ENCODE measurements at regions not wholly inside any gene's neighbourhood (a gene's known extent, or its start where the extent isn't known, plus 50 kb on each side); places are given as distances from the start of the nearest gene placed in this dataset.

DNA sequence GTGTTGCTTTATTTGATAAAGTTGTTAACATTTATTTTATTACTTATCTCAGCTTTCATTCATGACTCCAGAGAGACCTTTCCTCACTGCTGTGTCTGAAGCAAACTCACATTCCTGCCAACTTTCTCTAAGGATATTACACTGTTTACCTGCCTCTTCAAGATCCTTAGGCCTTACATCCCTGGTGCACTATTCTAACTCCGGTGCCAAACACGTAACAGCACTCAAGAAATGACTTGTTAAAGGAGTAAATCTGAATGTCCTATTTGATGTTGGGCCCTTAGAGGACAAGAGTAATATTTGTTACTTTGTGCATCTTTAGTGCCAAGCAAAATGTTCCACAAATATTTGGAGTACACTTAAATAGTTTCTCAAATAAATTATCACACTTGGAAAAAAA, 324.1 kb upstream of the FLRT2 start (continued):
- TF ChIP-seq, protein P1, sequence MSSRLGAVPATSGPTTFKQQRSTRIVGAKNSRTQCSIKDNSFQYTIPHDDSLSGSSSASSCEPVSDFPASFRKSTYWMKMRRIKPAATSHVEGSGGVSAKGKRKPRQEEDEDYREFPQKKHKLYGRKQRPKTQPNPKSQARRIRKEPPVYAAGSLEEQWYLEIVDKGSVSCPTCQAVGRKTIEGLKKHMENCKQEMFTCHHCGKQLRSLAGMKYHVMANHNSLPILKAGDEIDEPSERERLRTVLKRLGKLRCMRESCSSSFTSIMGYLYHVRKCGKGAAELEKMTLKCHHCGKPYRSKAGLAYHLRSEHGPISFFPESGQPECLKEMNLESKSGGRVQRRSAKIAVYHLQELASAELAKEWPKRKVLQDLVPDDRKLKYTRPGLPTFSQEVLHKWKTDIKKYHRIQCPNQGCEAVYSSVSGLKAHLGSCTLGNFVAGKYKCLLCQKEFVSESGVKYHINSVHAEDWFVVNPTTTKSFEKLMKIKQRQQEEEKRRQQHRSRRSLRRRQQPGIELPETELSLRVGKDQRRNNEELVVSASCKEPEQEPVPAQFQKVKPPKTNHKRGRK (CRISPR knock-in tag; IDR thresholded peaks at IDR 0.05; ENCODE audit: borderline replicate concordance), result no peak
- no peak for TF ChIP-seq IRF2 (CRISPR knock-in tag; IDR thresholded peaks at IDR 0.05; ENCODE audit: borderline replicate concordance, low read depth)
- no peak for TF ChIP-seq NFATC4 (CRISPR knock-in tag; IDR thresholded peaks at IDR 0.05)
- TF ChIP-seq TEAD4 (CRISPR knock-in tag; IDR thresholded peaks at IDR 0.05), result no peak

DNA sequence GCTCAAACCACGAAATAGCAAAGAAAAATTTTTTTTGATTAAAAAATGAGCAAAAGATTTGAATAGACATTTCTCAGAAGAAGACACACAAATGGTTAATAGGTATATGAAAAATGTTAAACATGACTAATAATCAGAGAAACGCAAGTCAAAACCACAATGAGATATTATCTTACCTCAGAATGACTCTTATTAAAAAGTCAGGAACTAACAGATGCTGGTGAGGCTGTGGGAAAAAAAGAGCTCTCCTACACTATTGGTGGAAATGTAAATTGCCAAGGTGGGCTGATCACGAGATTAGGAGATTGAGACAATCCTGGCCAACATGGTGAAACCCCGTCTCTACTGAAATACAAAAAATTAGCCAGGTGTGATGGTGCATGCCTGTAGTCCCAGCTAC, 315.5 kb upstream of the FLRT2 start:
- H3K27ac Mint-ChIP-seq, result no peak overlapping the region
- peaks cover 11% of the 10 kb centered on the region for H3K4me1 Mint-ChIP-seq
- TF ChIP-seq, protein P1 (CRISPR knock-in tag; IDR thresholded peaks at IDR 0.05; ENCODE audit: borderline replicate concordance), result no peak
- TF ChIP-seq, protein P2, sequence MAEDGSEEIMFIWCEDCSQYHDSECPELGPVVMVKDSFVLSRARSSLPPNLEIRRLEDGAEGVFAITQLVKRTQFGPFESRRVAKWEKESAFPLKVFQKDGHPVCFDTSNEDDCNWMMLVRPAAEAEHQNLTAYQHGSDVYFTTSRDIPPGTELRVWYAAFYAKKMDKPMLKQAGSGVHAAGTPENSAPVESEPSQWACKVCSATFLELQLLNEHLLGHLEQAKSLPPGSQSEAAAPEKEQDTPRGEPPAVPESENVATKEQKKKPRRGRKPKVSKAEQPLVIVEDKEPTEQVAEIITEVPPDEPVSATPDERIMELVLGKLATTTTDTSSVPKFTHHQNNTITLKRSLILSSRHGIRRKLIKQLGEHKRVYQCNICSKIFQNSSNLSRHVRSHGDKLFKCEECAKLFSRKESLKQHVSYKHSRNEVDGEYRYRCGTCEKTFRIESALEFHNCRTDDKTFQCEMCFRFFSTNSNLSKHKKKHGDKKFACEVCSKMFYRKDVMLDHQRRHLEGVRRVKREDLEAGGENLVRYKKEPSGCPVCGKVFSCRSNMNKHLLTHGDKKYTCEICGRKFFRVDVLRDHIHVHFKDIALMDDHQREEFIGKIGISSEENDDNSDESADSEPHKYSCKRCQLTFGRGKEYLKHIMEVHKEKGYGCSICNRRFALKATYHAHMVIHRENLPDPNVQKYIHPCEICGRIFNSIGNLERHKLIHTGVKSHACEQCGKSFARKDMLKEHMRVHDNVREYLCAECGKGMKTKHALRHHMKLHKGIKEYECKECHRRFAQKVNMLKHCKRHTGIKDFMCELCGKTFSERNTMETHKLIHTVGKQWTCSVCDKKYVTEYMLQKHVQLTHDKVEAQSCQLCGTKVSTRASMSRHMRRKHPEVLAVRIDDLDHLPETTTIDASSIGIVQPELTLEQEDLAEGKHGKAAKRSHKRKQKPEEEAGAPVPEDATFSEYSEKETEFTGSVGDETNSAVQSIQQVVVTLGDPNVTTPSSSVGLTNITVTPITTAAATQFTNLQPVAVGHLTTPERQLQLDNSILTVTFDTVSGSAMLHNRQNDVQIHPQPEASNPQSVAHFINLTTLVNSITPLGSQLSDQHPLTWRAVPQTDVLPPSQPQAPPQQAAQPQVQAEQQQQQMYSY (CRISPR knock-in tag; IDR thresholded peaks at IDR 0.05), result no peak
- TF ChIP-seq CBFB (CRISPR knock-in tag; IDR thresholded peaks at IDR 0.05; ENCODE audit: low read depth) (no peak), SMAD3 (CRISPR knock-in tag; IDR thresholded peaks at IDR 0.05; ENCODE audit: borderline replicate concordance) (no peak), JUN (CRISPR knock-in tag; IDR thresholded peaks at IDR 0.05) (no peak), ZNF416 (CRISPR knock-in tag; IDR thresholded peaks at IDR 0.05) (no peak), TCF7 (CRISPR knock-in tag; IDR thresholded peaks at IDR 0.05; ENCODE audit: low read depth) (no peak), HMGA2 (CRISPR knock-in tag; IDR thresholded peaks at IDR 0.05) (no peak), RELA (CRISPR knock-in tag; IDR thresholded peaks at IDR 0.05; ENCODE audit: borderline replicate concordance) (no peak), ZNF396 (CRISPR knock-in tag; IDR thresholded peaks at IDR 0.05; ENCODE audit: borderline replicate concordance) (no peak), ATF1 (CRISPR knock-in tag; IDR thresholded peaks at IDR 0.05) (no peak), FOXP1 (CRISPR knock-in tag; IDR thresholded peaks at IDR 0.05; ENCODE audit: borderline replicate concordance) (no peak)
- TF ChIP-seq, protein P3, sequence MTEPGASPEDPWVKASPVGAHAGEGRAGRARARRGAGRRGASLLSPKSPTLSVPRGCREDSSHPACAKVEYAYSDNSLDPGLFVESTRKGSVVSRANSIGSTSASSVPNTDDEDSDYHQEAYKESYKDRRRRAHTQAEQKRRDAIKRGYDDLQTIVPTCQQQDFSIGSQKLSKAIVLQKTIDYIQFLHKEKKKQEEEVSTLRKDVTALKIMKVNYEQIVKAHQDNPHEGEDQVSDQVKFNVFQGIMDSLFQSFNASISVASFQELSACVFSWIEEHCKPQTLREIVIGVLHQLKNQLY (CRISPR knock-in tag; IDR thresholded peaks at IDR 0.05), result no peak
- TF ChIP-seq, protein P4, sequence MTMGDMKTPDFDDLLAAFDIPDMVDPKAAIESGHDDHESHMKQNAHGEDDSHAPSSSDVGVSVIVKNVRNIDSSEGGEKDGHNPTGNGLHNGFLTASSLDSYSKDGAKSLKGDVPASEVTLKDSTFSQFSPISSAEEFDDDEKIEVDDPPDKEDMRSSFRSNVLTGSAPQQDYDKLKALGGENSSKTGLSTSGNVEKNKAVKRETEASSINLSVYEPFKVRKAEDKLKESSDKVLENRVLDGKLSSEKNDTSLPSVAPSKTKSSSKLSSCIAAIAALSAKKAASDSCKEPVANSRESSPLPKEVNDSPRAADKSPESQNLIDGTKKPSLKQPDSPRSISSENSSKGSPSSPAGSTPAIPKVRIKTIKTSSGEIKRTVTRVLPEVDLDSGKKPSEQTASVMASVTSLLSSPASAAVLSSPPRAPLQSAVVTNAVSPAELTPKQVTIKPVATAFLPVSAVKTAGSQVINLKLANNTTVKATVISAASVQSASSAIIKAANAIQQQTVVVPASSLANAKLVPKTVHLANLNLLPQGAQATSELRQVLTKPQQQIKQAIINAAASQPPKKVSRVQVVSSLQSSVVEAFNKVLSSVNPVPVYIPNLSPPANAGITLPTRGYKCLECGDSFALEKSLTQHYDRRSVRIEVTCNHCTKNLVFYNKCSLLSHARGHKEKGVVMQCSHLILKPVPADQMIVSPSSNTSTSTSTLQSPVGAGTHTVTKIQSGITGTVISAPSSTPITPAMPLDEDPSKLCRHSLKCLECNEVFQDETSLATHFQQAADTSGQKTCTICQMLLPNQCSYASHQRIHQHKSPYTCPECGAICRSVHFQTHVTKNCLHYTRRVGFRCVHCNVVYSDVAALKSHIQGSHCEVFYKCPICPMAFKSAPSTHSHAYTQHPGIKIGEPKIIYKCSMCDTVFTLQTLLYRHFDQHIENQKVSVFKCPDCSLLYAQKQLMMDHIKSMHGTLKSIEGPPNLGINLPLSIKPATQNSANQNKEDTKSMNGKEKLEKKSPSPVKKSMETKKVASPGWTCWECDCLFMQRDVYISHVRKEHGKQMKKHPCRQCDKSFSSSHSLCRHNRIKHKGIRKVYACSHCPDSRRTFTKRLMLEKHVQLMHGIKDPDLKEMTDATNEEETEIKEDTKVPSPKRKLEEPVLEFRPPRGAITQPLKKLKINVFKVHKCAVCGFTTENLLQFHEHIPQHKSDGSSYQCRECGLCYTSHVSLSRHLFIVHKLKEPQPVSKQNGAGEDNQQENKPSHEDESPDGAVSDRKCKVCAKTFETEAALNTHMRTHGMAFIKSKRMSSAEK (CRISPR knock-in tag; IDR thresholded peaks at IDR 0.05; ENCODE audit: borderline replicate concordance), result no peak
- TF ChIP-seq, protein P5, sequence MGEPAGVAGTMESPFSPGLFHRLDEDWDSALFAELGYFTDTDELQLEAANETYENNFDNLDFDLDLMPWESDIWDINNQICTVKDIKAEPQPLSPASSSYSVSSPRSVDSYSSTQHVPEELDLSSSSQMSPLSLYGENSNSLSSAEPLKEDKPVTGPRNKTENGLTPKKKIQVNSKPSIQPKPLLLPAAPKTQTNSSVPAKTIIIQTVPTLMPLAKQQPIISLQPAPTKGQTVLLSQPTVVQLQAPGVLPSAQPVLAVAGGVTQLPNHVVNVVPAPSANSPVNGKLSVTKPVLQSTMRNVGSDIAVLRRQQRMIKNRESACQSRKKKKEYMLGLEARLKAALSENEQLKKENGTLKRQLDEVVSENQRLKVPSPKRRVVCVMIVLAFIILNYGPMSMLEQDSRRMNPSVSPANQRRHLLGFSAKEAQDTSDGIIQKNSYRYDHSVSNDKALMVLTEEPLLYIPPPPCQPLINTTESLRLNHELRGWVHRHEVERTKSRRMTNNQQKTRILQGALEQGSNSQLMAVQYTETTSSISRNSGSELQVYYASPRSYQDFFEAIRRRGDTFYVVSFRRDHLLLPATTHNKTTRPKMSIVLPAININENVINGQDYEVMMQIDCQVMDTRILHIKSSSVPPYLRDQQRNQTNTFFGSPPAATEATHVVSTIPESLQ (CRISPR knock-in tag; IDR thresholded peaks at IDR 0.05), result no peak
- TF ChIP-seq, protein P6, sequence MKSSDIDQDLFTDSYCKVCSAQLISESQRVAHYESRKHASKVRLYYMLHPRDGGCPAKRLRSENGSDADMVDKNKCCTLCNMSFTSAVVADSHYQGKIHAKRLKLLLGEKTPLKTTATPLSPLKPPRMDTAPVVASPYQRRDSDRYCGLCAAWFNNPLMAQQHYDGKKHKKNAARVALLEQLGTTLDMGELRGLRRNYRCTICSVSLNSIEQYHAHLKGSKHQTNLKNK (CRISPR knock-in tag; IDR thresholded peaks at IDR 0.05), result no peak
- TF ChIP-seq, protein P7, sequence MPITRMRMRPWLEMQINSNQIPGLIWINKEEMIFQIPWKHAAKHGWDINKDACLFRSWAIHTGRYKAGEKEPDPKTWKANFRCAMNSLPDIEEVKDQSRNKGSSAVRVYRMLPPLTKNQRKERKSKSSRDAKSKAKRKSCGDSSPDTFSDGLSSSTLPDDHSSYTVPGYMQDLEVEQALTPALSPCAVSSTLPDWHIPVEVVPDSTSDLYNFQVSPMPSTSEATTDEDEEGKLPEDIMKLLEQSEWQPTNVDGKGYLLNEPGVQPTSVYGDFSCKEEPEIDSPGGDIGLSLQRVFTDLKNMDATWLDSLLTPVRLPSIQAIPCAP (CRISPR knock-in tag; IDR thresholded peaks at IDR 0.05), result no peak
- ChIA-PET CTCF (no interaction called here), POLR2A (interaction anchor here (0.7 kb wide), 1 partner anchor 401 kb away, joined by 3 read pairs; no protein-coding TSS in a partner anchor)
- DNase-seq (ENCODE audit: low spot score), result no peak
- ATAC-seq, result no peak
- no peak overlapping the region for H3K4me3 Mint-ChIP-seq
- peaks cover 4% of the 10 kb centered on the region; the same call in 1 of the 2 replicates for H3K27me3 Mint-ChIP-seq (ENCODE audit: low read depth)
- H3K36me3 Mint-ChIP-seq, result peaks cover 10% of the 10 kb centered on the region
- H3K9me3 Mint-ChIP-seq, result peaks cover 18% of the 10 kb centered on the region

Measured in WTC11 (cell line).